ENCODE measurements at regions not wholly inside any gene's neighbourhood (a gene's known extent, or its start where the extent isn't known, plus 50 kb on each side); places are given as distances from the start of the nearest gene placed in this dataset.

DNA sequence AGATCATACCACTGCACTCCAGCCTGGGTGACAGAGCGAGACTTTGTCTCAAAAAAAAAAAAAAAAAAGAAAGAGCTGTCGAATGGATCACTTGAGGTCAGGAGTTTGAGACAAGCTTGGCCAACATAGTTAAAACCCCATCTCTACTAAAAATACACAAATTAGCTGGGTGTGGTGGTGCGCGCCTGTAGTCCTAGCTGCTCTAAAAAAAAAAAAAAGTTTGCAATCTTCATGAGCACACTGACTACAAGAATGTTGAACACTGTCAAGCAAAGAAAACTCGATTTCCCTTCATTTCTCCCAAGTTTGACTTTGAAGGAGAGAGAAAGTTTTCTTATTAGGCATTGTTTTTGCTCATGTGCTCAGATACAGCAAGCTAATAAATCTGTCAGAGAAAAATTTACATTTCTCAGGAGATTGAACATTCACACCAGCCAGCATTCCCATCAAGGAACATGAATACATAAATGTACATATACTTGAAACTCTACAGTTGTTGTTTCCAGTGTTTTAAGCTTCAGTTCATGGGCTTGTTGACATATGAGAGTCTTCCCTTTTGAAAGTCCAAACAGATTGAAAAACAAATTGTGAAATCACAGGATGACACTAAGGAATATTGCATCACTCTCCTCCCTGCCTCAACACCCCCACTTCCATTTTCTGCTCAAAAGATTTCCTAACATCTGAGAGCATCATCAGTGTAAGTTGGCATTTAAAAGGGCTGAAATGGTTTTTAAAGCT is 81.8 kb downstream of the ARRDC3 start:
- intact Hi-C loops (cut with micrococcal nuclease): no loop called here
- no peaks in the 10 kb centered on the region for H3K9me3 ChIP-seq (ENCODE audit: control extremely low read depth in 1 of 3, control insufficient read depth in 2 of 3, insufficient read depth in 1 of 3, low read length in 2 of 3)
- H3K4me2 ChIP-seq (replicated peaks; ENCODE audit: low read depth, low read length, poor library complexity, severe bottlenecking): no peak overlapping the region
- no peak overlapping the region for H3K4me3 ChIP-seq (ENCODE audit: control extremely low read depth in 1 of 5, extremely low read depth in 1 of 5, insufficient read depth in 1 of 5, low read depth in 2 of 5, low read length in 4 of 5)
- H3K79me2 ChIP-seq (ENCODE audit: control insufficient read depth, insufficient read depth, low read length): no peaks in the 10 kb centered on the region
- no peaks in the 10 kb centered on the region for H4K20me1 ChIP-seq (ENCODE audit: control insufficient read depth, insufficient read depth, low read length, poor library complexity, severe bottlenecking)
- no peaks in the 10 kb centered on the region for H3K27me3 ChIP-seq (replicated peaks in 1 of 4; ENCODE audit: control extremely low read depth in 1 of 4, control insufficient read depth in 3 of 4, insufficient read depth in 4 of 4, low read length in 3 of 4)
- TF ChIP-seq EZH2 (IDR thresholded peaks at IDR 0.05; ENCODE audit: borderline replicate concordance, insufficient read depth, low read depth, low read length, poor library complexity, severe bottlenecking): no peak
- TF ChIP-seq, protein P1, sequence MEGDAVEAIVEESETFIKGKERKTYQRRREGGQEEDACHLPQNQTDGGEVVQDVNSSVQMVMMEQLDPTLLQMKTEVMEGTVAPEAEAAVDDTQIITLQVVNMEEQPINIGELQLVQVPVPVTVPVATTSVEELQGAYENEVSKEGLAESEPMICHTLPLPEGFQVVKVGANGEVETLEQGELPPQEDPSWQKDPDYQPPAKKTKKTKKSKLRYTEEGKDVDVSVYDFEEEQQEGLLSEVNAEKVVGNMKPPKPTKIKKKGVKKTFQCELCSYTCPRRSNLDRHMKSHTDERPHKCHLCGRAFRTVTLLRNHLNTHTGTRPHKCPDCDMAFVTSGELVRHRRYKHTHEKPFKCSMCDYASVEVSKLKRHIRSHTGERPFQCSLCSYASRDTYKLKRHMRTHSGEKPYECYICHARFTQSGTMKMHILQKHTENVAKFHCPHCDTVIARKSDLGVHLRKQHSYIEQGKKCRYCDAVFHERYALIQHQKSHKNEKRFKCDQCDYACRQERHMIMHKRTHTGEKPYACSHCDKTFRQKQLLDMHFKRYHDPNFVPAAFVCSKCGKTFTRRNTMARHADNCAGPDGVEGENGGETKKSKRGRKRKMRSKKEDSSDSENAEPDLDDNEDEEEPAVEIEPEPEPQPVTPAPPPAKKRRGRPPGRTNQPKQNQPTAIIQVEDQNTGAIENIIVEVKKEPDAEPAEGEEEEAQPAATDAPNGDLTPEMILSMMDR (IDR thresholded peaks at IDR 0.05): no peak
- no peaks in the 10 kb centered on the region for H3K27me3 Mint-ChIP-seq
- no peak overlapping the region for H3K27ac Mint-ChIP-seq
- H3K27ac ChIP-seq (ENCODE audit: low read length in 2 of 2): no peak overlapping the region
- ChIA-PET CTCF (interaction anchor here (1.3 kb wide), 1 partner anchor 11 kb away, joined by 3 read pairs; no protein-coding TSS in a partner anchor), POLR2A (no interaction called here)
- ATAC-seq (ENCODE audit: low read depth) (no peak), DNase-seq (no peak)
- H3K36me3 ChIP-seq (replicated peaks in 1 of 2; ENCODE audit: control extremely low read depth in 1 of 2, control insufficient read depth in 1 of 2, extremely low read depth in 1 of 2, insufficient read depth in 2 of 2, low read length in 1 of 2): no peaks in the 10 kb centered on the region
- H3K9me3 Mint-ChIP-seq (ENCODE audit: insufficient read depth): no peaks in the 10 kb centered on the region
- H2AFZ ChIP-seq (ENCODE audit: insufficient read depth, low read depth, low read length, poor library complexity, severe bottlenecking): no peak overlapping the region
- no CpG with 5 or more reads among the region's 5 CpGs for WGBS (ENCODE audit: insufficient coverage)
- no peaks in the 10 kb centered on the region for H3K4me1 Mint-ChIP-seq
- H3K4me3 Mint-ChIP-seq: no peak overlapping the region
- H3K4me1 ChIP-seq (ENCODE audit: control insufficient read depth in 2 of 2, insufficient read depth in 2 of 2, low read length in 2 of 2): no peaks in the 10 kb centered on the region
- no peak overlapping the region for H3K9ac ChIP-seq (ENCODE audit: low read length)

DNA sequence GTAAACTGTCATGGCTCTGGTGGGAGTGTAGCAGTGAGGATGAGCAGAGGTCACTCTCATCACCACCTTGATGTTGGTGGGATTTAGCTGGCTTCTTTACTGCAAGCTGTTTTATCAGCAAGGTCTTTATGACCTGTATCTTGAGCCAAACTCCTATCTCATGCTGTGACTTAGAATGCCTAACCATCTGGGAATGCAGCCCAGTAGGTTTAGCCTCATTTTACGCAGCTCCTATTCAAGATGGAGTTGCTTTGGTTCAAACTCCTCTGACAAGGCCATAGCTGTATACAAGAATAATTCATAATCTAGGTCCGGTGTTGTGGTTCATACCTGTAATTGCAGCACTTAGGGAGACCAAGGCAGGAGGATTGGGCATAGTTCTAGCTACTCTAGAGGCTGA is 85.1 kb downstream of the ARRDC3 start:
- no peak overlapping the region for H3K4me3 ChIP-seq (ENCODE audit: control extremely low read depth in 1 of 5, extremely low read depth in 1 of 5, insufficient read depth in 1 of 5, low read depth in 2 of 5, low read length in 4 of 5)
- no peak overlapping the region for H3K27ac Mint-ChIP-seq
- no peaks in the 10 kb centered on the region for H3K36me3 ChIP-seq (replicated peaks in 1 of 2; ENCODE audit: control extremely low read depth in 1 of 2, control insufficient read depth in 1 of 2, extremely low read depth in 1 of 2, insufficient read depth in 2 of 2, low read length in 1 of 2)
- DNase-seq (no peak), ATAC-seq (ENCODE audit: low read depth) (no peak)
- H3K27me3 ChIP-seq (replicated peaks in 1 of 4; ENCODE audit: control extremely low read depth in 1 of 4, control insufficient read depth in 3 of 4, insufficient read depth in 4 of 4, low read length in 3 of 4): no peaks in the 10 kb centered on the region
- no peaks in the 10 kb centered on the region for H3K79me2 ChIP-seq (ENCODE audit: control insufficient read depth, insufficient read depth, low read length)
- ChIA-PET CTCF (no interaction called here), POLR2A (no interaction called here)
- H3K27me3 Mint-ChIP-seq: peaks cover 7% of the 10 kb centered on the region
- no peak overlapping the region for H2AFZ ChIP-seq (ENCODE audit: insufficient read depth, low read depth, low read length, poor library complexity, severe bottlenecking)
- intact Hi-C loops (cut with micrococcal nuclease): no loop called here
- no peaks in the 10 kb centered on the region for H3K9me3 ChIP-seq (ENCODE audit: control extremely low read depth in 1 of 3, control insufficient read depth in 2 of 3, insufficient read depth in 1 of 3, low read length in 2 of 3)
- 94% methylated on average over 2 of the region's 2 CpGs for WGBS (ENCODE audit: insufficient coverage)
- H3K27ac ChIP-seq (ENCODE audit: low read length in 2 of 2): no peak overlapping the region
- H3K4me3 Mint-ChIP-seq: no peak overlapping the region
- no peak overlapping the region for H3K4me2 ChIP-seq (replicated peaks; ENCODE audit: low read depth, low read length, poor library complexity, severe bottlenecking)
- no peak overlapping the region for H3K9ac ChIP-seq (ENCODE audit: low read length)
- H3K4me1 Mint-ChIP-seq: no peaks in the 10 kb centered on the region
- TF ChIP-seq EZH2 (IDR thresholded peaks at IDR 0.05; ENCODE audit: borderline replicate concordance, insufficient read depth, low read depth, low read length, poor library complexity, severe bottlenecking): no peak
- TF ChIP-seq, protein P1 (IDR thresholded peaks at IDR 0.05): no peak
- no peaks in the 10 kb centered on the region for H3K4me1 ChIP-seq (ENCODE audit: control insufficient read depth in 2 of 2, insufficient read depth in 2 of 2, low read length in 2 of 2)
- no peaks in the 10 kb centered on the region for H4K20me1 ChIP-seq (ENCODE audit: control insufficient read depth, insufficient read depth, low read length, poor library complexity, severe bottlenecking)
- H3K9me3 Mint-ChIP-seq (ENCODE audit: insufficient read depth): no peaks in the 10 kb centered on the region
